Breast epithelium (tissue), 3 donors: ENCODE measurements at regions not wholly inside any gene's neighbourhood (a gene's known extent, or its start where the extent isn't known, plus 50 kb on each side); places are given as distances from the start of the nearest gene placed in this dataset.

Source experiments
- POLR2AphosphoS5 ChIP-seq, 3 donors: sonication (generic); formaldehyde crosslinking; IDR thresholded peaks; one replicate each; pipeline ENCODE4 v1.6.1; 2017; ENCODE audit warnings: antibody characterized with exemption in 3 of 3
- TF ChIP-seq, protein P1 (sequence below), 3 donors: fragments of 450-650 bp; IDR thresholded peaks; one replicate each; pipeline ENCODE4 v1.5.1; 2016 to 2017; ENCODE audit warnings: antibody characterized with exemption in 3 of 3, mild to moderate bottlenecking in 3 of 3, moderate library complexity in 3 of 3

DNA sequence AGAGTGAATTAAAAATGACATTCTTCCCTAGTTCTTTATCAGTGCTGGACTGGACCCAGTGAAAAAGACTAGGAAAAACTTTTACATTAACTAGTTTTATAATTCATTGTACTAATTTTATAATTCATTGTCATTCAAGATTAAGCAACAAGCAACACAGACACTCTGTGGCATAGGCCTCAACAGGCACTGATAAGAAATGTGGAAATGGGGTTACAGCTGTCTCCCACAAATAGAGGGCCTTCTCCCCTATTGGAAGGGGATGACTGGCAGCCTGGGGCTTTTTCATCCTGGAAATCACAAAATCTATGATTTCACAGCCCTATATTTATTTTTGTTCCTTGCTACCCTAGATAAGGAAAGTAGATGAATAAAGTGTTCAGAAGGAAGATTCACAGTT, 370.6 kb downstream of the GBE1 start:
- TF ChIP-seq, protein P1, sequence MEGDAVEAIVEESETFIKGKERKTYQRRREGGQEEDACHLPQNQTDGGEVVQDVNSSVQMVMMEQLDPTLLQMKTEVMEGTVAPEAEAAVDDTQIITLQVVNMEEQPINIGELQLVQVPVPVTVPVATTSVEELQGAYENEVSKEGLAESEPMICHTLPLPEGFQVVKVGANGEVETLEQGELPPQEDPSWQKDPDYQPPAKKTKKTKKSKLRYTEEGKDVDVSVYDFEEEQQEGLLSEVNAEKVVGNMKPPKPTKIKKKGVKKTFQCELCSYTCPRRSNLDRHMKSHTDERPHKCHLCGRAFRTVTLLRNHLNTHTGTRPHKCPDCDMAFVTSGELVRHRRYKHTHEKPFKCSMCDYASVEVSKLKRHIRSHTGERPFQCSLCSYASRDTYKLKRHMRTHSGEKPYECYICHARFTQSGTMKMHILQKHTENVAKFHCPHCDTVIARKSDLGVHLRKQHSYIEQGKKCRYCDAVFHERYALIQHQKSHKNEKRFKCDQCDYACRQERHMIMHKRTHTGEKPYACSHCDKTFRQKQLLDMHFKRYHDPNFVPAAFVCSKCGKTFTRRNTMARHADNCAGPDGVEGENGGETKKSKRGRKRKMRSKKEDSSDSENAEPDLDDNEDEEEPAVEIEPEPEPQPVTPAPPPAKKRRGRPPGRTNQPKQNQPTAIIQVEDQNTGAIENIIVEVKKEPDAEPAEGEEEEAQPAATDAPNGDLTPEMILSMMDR (IDR thresholded peaks at IDR 0.05), result no peak
- no peak for TF ChIP-seq POLR2AphosphoS5 (IDR thresholded peaks at IDR 0.05)
